ENCODE measurements at regions not wholly inside any gene's neighbourhood (a gene's known extent, or its start where the extent isn't known, plus 50 kb on each side); places are given as distances from the start of the nearest gene placed in this dataset.
"Not testable (repeated sequence)": the region's sequence is repeated elsewhere in the genome, so short reads cannot be mapped to it uniquely, and the experiment has no call there.

DNA sequence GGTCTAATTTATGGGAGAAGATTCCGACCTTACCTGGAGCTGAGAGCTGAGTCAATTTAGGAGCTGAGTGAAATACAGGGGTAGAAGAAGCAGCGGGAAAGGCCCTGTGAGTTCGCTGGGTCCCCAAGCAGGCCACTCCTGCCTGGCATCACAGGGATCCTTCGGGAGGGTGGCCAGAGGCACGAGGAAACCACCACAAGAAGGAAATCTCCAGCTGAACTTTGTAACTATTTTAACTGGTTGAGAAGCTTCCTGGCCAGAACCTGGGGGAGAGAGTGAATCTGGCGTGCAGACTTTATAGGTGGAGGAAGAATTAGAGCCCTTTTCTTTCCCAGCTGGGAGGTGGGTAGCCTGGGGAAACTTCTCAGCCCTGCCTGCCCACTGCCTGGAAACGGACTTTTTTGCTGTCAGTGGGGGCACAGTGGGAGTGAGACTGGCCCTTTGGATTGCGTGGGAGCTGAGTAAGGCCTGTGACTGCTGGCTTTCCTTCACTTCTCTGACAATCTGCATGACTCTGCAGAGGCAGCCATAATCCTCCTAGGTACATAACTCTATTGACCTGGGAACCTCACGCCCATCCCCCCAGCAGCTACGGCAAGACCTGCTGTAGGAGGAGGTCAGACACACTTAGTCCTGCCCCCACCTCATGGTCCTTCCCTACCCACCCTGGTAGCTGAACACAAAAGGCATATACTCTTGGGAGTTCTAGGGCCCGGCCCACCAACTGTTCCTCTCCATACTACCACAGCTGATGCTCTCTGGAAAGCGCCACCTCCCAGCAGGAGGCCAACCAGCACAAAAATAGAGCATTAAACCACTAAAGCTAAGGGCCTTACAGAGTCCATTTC, 340.7 kb downstream of the CNTN3 start:
- no peak for DNase-seq (ENCODE audit: low spot score)

DNA sequence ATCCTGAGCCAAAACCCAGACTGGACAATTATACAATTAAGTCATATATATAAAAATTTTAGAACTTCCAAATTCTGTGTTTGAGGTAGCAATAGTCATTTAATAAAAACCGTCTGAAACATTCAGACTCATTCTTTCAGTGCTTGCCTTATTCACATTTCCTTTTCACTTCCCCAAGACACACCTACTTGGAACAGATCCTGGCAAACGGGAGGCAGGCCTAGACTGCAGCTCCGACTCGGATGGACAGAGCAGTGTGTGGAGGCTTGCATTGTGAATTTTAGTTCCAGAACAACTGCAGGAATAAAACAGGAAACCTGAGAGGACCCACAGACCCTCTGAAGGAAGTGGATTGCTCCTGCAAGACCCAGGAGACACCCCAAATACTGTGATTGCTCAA, 341.4 kb downstream of the CNTN3 start:
- DNase-seq (ENCODE audit: low spot score), result no peak

DNA sequence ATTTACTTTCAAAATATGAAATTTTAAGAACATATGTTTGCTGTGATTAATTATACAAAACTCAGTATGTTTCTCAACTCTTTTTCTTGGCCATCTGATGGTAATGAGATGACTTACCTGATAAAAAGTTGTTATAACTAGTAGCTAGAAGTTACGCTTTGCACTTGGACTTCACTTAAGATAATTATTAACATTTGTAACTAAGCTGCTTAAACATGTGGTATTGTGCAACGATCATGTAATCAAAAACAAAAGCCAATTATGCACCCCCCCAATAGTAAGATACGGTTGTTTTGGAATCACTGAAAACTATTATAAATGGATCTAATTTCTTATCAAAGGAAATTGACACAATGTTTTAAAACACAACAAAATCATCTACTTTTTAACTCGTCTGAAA, 342.9 kb downstream of the CNTN3 start:
- no peak for DNase-seq (ENCODE audit: low spot score)

DNA sequence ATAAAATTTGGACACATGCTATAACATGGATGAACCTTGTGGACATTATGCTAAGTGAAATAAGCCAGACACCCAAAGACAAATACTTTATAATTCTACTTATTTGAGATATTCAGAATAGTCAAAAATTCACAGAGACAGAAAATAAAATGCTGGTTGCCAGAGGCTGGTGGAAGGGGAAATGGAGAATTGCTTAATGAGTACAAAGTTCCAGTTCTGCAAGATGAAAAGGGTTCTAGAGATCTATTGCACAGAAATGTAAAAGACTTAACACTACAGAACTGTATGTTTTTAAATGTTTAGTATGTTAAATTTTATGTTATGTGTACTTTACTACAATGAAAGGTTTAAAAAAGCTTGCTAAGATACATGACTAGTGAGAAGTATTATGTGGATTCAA, 344.8 kb downstream of the CNTN3 start:
- no peak for DNase-seq (ENCODE audit: low spot score)

DNA sequence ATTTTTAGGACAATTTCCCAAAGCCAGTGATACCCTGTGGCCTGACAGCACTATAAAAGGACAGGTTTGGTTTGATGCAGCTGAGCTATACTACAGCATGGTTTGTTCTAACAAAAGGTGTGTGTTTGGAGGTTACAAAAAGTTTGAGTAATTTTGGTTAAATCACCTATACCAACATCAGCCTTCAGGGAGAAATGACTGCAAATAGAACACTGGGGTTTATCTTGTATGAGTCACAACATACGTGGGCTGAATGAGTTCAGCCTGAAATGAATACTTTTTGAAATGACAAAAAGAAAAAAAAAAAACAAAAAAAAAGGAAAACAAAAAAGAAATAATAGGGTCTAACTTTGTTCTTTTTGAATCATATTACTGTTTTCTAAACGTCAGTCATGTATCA, 345.7 kb downstream of the CNTN3 start:
- DNase-seq (ENCODE audit: low spot score), result no peak

DNA sequence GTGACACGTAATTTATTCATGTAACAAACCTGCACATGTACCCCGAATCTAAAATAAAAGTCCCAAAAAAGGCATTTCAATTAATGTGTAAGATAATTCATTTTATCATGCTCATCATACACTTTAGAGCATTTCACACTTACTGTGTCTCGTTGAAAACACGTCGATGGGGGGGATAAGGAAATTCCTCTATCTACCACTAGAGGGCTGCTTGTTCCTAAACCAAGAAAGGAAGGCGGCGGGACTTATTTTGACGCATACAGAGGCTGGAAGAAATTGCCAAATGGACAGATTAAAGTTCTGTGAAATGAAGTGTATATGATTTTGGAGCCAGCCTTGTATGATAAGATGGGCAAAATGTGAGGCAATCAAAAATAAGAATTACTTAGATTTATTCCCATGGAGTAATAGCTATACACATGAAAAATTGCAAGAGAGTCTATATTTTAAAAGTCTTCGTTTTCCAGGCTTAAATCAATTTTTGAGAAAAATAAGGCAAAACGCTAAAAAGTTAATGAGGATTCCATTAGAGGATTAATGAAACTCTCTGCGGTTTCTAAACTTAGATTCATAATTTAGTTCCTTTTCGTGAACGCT, 346.8 kb downstream of the CNTN3 start:
- peak; percentile 15 for DNase-seq (ENCODE audit: low spot score)

DNA sequence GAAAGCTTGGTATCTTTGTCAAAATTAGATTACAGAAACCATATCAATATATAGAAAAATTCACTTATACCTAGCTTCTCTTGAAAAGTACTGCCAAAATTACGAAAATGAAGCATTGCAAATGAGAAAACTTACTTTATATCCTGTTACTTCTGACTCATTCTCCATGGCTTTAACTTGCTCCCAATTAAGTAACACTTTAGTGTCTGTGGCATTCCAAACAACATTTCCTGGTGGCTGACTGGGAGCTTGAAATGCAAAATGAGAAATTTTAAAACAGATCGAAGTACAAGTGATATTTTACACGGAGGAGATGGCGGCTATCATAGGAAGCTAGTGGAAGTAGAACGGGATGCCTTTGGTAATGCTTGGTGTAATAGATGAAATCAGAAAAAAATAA, 347.3 kb downstream of the CNTN3 start:
- no peak for DNase-seq (ENCODE audit: low spot score)

DNA sequence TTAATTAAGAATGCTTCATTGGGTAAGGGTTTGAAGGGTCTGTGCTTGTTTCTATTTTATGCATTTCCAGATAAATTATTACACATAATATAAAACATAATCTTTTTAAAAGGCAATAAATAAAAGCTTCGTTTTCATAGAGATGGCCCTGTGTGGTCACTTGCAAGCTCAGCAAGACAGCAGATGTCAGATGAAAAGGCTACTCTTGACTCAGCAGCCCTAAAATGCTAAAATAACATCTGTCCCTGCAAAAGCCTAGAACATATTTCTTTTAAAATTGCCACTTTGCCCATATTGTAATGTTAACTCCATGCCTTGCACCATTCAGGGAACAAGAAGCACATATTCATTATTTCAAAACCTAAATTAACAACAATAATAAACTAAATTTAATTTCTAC, 349.4 kb downstream of the CNTN3 start:
- DNase-seq (ENCODE audit: low spot score), result no peak

DNA sequence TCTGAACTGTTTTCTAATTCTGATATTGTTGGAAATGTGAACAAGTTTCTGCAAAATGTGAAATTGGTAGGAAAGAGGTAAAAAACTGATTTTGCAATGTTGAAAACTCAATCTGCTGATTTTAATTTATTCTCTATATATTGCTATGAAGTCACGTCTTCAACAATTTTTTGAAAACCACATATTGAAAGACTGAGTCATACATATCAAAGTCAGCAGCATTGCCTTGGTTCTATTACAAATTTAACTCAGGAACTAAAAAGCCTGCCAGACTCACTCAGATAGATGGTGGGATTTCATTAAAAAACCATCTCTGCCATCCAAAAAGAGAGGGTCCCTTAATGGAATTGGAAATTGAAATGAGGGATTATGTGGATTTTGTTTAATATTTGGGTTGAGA, 351.4 kb downstream of the CNTN3 start:
- no peak for DNase-seq (ENCODE audit: low spot score)

DNA sequence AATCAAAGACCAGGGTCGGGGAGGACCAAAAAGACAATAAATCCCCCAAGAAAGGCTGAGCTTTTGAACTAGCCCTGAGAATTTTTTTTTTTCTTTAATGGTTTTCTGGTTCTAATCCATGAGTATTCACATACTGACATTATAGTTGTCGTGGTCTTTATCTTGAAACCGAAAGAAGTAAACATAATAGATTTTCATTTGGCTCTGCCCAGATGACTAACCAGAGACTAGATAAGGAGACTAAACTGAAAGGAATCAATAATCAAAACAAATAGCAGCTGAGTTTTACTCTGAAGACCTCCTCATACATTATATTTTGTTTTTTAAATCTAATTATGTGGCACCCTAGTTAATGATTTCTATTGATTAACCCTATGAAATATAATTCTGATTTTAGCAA, 381.4 kb downstream of the CNTN3 start:
- no peak for DNase-seq (ENCODE audit: low spot score)

DNA sequence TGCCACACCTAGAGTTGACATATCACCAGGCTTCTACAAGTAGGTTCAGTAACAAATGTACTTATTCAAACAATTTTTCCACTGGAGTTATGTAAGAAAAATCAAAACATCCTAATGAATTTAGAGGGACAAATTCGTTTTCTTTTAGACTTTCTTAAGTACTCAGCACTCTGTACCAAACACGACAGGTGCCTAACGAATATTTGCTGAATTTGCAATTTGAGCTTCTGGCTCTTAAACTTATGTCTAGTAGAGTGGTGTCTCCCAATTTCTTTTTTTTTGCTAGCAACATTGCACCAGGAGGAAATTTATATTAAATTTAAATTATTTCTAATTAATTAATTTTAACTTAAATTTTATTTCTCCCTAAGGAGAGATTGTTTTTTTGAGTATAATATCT, 397.0 kb downstream of the CNTN3 start:
- no peak for DNase-seq (ENCODE audit: low spot score)

DNA sequence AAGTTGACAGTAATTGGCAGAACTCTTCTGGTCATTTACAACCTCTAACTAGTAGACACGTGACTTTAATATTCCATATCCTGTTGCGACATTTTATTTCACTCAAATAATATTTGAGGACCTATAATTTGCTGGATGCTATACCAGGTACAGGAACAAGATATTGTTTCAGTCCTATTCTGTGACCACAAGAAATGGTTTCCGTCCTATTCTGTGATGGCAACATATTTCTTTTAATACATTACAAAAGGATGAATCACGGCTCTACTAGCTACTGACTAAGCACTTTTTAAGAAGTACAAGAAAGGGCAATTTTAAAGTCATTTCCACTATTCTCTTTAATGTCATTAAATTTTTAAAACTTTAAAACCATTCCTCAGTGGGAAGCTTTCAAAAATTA, 400.2 kb downstream of the CNTN3 start:
- DNase-seq (ENCODE audit: low spot score), result no peak

DNA sequence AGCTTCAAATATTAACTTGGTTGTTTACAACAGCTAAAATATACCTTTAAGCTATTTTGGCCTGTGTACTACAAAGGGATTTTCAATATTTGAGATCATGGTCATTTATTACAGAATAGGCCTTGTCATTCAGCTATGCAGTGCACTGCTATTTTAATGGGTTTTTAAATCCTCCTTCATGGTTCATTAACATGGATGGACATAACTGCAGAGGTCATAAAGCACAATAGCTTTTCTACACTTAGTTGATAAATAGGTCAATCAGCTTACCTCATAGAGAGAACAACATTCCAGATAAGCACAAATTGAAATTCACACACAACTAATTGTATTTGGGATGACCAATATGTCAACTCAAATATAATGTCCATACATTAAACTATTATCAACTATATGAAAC, 403.7 kb downstream of the CNTN3 start:
- no peak for DNase-seq (ENCODE audit: low spot score)

DNA sequence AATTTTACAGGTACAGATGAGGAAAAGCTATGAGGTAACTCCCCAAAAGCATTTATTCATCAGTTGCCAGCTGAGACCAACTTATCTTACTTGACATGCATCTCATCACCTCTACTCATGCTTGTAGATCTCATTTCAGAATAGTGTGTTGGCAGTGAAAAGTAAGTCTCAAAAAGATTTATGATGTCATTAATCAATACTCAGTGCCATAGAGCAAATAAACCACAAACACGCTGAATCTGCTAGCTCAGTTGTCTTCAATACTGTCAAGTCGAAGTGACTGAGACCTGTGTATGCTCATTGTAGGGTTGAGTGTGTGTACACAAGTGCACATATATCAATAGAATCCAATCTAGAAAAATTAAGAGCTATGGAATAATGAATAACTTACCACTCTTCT, 413.5 kb downstream of the CNTN3 start:
- DNase-seq (ENCODE audit: low spot score), result no peak

DNA sequence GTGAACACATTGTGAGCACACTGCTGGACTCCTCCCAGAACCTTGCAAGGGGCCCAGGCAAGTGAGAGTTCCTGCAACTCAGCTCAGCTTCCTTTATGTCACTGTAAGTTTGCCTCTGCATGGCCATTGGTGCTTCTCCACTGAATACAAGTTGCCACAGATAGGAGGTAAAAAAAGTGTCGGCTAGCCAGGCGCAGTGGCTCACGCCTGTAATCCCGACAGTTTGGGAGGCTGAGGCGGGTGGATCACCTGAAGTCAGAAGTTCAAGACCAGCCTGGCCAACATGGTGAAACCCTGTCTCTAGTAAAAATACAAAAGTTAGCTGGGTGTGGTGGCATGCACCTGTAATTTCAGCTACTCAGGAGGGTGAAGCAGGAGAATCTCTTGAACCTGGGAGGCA, 435.8 kb downstream of the CNTN3 start:
- DNase-seq (ENCODE audit: low spot score), result not testable (repeated sequence)

DNA sequence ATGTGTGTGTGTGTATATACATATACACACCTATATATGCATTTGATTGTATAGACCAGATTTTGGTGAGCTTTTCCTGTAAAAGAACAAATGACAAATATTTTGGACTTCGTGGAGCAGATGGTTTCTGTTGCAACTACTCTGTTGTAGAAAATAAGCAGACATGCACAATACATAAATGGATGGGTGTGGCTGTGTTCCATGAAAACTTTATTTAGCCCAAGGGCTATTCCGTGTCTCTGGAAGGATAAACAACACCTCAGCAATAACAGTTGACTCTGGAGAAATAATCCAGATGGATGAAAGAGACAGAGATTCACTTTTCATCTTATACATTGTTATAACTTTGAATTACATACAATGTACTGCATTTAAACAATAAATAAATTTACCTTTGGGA, 441.4 kb downstream of the CNTN3 start:
- no peak for DNase-seq (ENCODE audit: low spot score)

DNA sequence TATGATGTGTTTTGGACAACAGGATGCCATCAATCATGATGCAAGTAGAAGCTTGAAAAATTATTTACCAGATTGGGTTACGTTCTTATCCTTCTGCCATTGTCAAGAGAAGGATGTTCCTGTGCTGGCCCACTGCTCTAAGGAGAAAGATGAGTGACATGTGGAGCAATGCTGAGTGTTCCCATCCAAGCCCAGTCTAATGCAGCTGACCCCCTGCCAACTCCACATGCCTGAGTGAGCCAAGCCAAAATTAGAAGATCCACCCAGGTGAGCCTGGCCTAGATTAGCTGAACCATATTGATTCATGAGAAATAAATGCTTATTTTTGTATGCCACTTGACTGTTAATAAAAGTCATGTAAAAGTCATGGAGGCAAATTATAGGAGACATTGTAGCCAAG, 446.5 kb downstream of the CNTN3 start:
- no peak for DNase-seq (ENCODE audit: low spot score)

DNA sequence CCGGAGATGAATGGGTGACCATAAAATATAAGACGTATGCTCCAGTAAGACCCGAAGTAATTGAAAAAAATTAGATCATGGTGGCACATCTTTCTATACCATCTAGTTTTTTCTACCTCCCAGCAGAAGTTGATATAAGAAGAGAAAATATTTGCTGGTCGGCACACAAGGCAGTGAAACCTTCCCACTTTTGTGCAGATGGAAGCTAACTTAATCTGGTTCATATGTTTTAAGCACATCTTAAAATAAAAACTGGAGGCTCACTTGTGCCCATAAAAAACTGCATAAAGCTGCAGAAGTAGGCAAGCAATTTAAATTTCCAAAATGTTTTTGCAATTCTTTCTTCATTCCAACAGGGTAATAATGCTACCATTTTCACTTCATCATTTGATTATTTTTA, 449.2 kb downstream of the CNTN3 start:
- no peak for DNase-seq (ENCODE audit: low spot score)

DNA sequence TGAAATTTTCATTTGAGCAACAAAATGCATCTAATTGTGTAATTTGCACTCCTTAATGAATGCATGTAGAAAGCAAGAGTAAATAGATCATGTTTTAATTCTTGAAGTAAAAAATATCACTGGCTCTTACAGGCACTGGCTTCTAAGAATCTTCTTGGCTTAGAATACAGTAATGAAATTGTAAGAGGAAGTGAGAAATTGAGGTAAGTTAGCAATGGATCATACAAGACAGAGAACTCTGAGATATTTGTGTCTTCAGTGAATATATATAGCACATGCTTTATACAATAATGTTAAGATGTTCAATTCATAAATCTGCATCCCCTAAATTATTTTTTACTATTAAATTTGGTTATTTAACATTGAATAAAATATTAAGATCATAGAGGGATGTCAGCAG, 465.0 kb downstream of the CNTN3 start:
- DNase-seq (ENCODE audit: low spot score), result no peak

DNA sequence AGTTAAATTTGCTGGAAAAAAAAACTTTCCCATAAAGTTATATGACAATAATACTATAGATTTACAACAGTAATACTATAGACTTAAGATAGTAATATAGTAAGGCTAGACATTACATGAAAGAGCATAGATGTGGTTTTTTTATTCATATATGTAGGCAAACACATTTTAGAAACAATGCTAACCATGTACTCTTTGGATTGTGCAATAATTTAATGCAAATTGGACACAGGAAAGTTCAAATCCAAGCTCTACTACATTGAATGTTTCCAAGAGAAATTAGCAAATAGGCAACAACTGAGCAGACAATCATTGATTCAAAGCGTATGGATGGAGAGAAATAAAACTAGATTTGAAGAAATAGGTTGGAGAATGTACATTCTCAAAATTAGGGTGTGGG, 469.2 kb downstream of the CNTN3 start:
- DNase-seq (ENCODE audit: low spot score), result no peak

DNA sequence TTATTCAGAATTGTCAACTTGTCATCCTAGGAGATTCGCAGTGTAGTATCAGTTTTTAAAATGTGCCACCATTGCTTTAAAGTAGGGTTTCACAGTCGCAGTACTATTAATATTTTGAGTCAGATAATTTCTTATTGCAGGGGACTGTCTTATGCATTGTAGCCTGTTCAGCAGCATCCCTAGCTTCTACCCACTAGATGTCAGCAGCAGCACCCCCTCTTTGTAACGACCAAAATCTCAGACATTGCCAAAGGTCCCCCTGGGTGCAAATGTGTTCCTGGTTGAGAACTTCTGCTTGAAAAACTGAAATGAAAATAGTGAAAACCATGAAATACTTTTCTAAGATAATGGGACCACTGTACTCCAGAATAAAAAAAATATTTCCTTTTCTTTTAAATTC, 474.8 kb downstream of the CNTN3 start:
- DNase-seq (ENCODE audit: low spot score), result no peak

DNA sequence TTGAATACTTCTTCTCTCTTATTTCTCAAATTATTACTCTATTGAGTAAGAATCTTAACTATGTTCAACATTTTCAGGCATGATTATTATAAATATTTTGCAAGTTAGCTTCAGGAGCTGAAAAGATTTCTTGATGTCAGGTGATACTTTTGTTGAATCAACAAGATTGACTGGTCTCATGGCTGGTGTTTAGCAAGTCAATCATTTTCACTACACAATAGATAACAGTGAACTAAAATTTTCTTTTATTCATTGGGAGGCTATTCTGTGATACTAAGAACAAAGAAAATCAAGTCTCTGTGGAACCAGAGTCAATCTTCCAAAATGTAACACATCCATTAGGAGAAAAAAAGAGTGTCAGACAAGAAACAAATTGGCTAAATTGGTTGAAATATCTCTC, 476.7 kb downstream of the CNTN3 start:
- DNase-seq (ENCODE audit: low spot score), result no peak

DNA sequence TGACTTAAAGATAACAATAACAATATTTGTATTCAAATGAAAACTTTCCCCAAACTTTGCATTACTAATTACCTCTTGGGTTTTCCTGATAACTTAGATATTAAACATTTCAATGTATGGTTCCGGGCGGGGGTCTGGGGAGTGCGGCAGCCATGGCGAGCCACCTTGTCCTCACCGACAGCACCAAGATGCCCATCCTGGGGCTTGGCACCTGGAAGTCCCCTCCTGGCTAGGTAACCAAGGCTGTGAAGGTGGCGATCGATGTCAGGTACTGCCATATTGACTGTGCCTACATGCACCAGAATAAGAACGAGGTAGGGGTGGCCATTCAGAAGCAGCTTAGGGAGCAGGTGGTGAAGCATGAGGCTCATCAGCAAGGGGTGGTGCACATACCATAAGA, 478.7 kb downstream of the CNTN3 start:
- no peak for DNase-seq (ENCODE audit: low spot score)

DNA sequence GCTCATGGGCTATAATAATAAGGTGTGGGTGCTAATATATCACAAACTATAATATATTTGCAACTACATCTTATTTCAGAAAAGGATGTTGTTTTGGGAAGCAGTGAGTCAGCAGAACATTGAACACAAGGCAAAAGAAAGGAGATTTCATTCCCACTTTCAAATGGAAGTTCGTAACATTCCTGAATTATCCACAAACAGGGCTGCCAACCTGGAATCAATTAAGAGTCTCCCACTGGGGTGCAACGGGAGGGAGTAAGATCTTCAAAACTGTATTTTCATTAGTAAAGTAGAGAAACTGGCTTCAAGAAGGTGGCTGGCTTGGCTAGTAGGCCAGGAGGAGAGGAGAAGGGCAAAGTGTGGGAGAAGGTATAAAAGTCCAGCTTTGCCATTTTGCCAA, 479.6 kb downstream of the CNTN3 start:
- no peak for DNase-seq (ENCODE audit: low spot score)
